ENCODE measurements at regions not wholly inside any gene's neighbourhood (a gene's known extent, or its start where the extent isn't known, plus 50 kb on each side); places are given as distances from the start of the nearest gene placed in this dataset.

DNA sequence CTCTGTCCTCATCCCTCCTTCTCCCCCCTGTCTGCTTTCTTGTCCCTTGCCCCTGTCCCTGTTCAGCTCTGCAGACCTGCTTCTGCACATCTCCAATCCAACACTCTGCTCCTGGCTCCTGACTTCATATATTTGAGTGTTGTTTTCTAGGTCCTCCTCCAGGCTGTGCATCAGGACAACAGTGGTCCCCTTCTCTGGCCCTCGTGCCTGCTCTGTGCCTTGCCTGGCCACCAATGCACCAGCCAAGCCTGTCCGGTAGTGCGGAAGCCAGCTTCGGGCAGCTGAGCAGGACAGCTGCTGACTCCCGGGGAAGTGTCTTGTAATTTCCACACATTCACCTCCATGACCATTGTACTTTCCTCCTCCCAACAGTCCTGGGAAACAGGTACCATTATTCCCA lies 203.4 kb upstream of the RAB4A start:
- no peak for TF ChIP-seq CTCF (IDR thresholded peaks at IDR 0.05)
- no peak for TF ChIP-seq POLR2A (IDR thresholded peaks at IDR 0.05)
- no peak for TF ChIP-seq POLR2AphosphoS5 (IDR thresholded peaks at IDR 0.05)

Measured in prostate gland (tissue), 2 donors.